ENCODE measurements at regions not wholly inside any gene's neighbourhood (a gene's known extent, or its start where the extent isn't known, plus 50 kb on each side); places are given as distances from the start of the nearest gene placed in this dataset.

DNA sequence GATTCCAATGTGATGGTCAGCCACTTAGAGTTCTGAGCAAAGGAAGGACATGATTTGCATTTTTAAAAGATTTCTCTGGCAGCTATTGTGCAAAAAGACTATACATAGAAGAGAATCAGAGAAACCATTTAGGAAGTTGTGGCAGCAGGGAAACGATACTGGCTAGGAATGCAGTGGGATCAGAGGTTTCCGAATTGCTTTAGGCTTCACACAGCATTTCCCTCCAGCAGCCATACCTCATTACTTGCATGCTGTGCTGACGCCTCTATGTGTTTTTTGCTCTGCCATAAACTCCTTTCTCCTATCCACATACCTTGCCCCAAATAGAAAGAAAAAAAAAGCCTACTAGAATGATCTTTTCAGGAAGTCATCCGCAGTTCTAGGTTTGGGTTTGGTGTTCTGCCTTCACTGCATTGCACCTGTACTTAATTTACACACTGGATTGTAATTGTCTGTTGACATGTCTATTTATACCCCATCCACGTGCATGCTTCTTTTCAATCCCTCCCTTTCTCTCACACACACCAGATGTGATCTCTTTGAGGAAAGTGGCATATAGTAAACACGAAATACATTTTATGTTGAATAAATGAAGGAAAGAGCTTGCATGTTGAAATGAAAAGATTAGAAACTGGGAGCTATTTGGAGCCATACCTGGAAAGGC is 860.3 kb upstream of the SEMA6D start:
- no peak for TF ChIP-seq EZH2phosphoT487 (IDR thresholded peaks at IDR 0.05; ENCODE audit: borderline replicate concordance, low read depth, low read length)
- no peak for TF ChIP-seq CTCF (conservative IDR thresholded peaks at IDR 0.05; ENCODE audit: low read length)
- Histone ChIP-seq H3K4me3 (ENCODE audit: low read depth, low read length, poor library complexity, severe bottlenecking) (no peak overlapping the region), H3K4me1 (ENCODE audit: insufficient read depth, low read length, poor library complexity, severe bottlenecking) (no peaks in the 10 kb centered on the region), H3K4me2 (ENCODE audit: low read length) (no peak overlapping the region), H2AFZ (ENCODE audit: low read length) (no peak overlapping the region), H4K20me1 (ENCODE audit: insufficient read depth, low read length) (no peaks in the 10 kb centered on the region), H3K9me2 (ENCODE audit: insufficient read depth, low read length) (no peaks in the 10 kb centered on the region), H3K9me3 (ENCODE audit: low read length) (no peaks in the 10 kb centered on the region), H3K79me2 (ENCODE audit: insufficient read depth, low read depth, low read length) (no peaks in the 10 kb centered on the region), H3K27ac (ENCODE audit: low read depth, low read length, poor library complexity, severe bottlenecking) (no peak overlapping the region), H3K36me3 (ENCODE audit: insufficient read depth, low read length) (no peaks in the 10 kb centered on the region)
- DNase-seq (ENCODE audit: low spot score), result no peak
- intact Hi-C loops (cut with micrococcal nuclease; ENCODE audit: unreplicated experiment), result no loop called here
- ChIA-PET CTCF (ENCODE audit: unreplicated experiment) (no interaction called here), POLR2A (no interaction called here)
- no TSS peak for BruUV-seq (replicated peaks)

DNA sequence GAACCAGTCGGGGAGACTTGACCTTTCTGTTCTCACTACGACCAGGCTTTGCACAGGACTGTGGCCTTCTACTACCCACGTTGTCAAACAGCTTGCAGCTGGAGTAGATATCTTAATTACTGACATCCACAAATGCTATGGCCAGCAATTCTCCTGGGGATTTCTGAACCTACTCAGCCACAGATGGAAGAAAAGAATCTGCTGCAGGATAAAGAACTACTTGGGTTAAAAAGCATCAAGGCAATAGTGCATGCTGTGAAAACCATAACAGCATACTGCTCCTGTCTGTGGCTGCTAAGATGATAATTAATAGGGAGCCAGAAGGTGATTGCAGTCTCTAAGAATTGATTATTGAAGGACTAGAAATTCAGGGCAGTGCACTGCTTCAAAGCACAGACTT is 859.2 kb upstream of the SEMA6D start:
- ChIA-PET CTCF (ENCODE audit: unreplicated experiment) (no interaction called here), POLR2A (no interaction called here)
- H3K4me2 ChIP-seq (ENCODE audit: low read length), result no peak overlapping the region
- no peaks in the 10 kb centered on the region for H3K9me3 ChIP-seq (ENCODE audit: low read length)
- no peaks in the 10 kb centered on the region for H3K36me3 ChIP-seq (ENCODE audit: insufficient read depth, low read length)
- H3K9me2 ChIP-seq (ENCODE audit: insufficient read depth, low read length), result no peaks in the 10 kb centered on the region
- intact Hi-C loops (cut with micrococcal nuclease; ENCODE audit: unreplicated experiment), result no loop called here
- BruUV-seq (replicated peaks), result no TSS peak
- no peaks in the 10 kb centered on the region for H3K4me1 ChIP-seq (ENCODE audit: insufficient read depth, low read length, poor library complexity, severe bottlenecking)
- no peak overlapping the region for H3K4me3 ChIP-seq (ENCODE audit: low read depth, low read length, poor library complexity, severe bottlenecking)
- H4K20me1 ChIP-seq (ENCODE audit: insufficient read depth, low read length), result no peaks in the 10 kb centered on the region
- DNase-seq (ENCODE audit: low spot score), result no peak
- TF ChIP-seq EZH2phosphoT487 (IDR thresholded peaks at IDR 0.05; ENCODE audit: borderline replicate concordance, low read depth, low read length), result no peak
- no peak for TF ChIP-seq CTCF (conservative IDR thresholded peaks at IDR 0.05; ENCODE audit: low read length)
- no peaks in the 10 kb centered on the region for H3K79me2 ChIP-seq (ENCODE audit: insufficient read depth, low read depth, low read length)
- H2AFZ ChIP-seq (ENCODE audit: low read length), result no peak overlapping the region
- no peak overlapping the region for H3K27ac ChIP-seq (ENCODE audit: low read depth, low read length, poor library complexity, severe bottlenecking)

GRCh38 chr15:46861796-46862195 is 855.5 kb upstream of the SEMA6D start:
- Histone ChIP-seq H3K36me3 (ENCODE audit: insufficient read depth, low read length) (no peaks in the 10 kb centered on the region), H3K9me3 (ENCODE audit: low read length) (no peaks in the 10 kb centered on the region), H3K4me2 (ENCODE audit: low read length) (no peak overlapping the region), H4K20me1 (ENCODE audit: insufficient read depth, low read length) (no peaks in the 10 kb centered on the region), H3K9me2 (ENCODE audit: insufficient read depth, low read length) (no peaks in the 10 kb centered on the region), H3K79me2 (ENCODE audit: insufficient read depth, low read depth, low read length) (no peaks in the 10 kb centered on the region), H3K4me1 (ENCODE audit: insufficient read depth, low read length, poor library complexity, severe bottlenecking) (no peaks in the 10 kb centered on the region), H3K4me3 (ENCODE audit: low read depth, low read length, poor library complexity, severe bottlenecking) (no peak overlapping the region), H2AFZ (ENCODE audit: low read length) (no peak overlapping the region), H3K27ac (ENCODE audit: low read depth, low read length, poor library complexity, severe bottlenecking) (no peak overlapping the region)
- no peak for TF ChIP-seq CTCF (conservative IDR thresholded peaks at IDR 0.05; ENCODE audit: low read length)
- no peak for TF ChIP-seq EZH2phosphoT487 (IDR thresholded peaks at IDR 0.05; ENCODE audit: borderline replicate concordance, low read depth, low read length)
- intact Hi-C loops (cut with micrococcal nuclease; ENCODE audit: unreplicated experiment), result no loop called here
- no TSS peak for BruUV-seq (replicated peaks)
- POLR2A ChIA-PET, result no interaction called here
- CTCF ChIA-PET (ENCODE audit: unreplicated experiment), result no interaction called here
- DNase-seq (ENCODE audit: low spot score), result no peak

All from OCI-LY7 (cell line).